GM21423 (cell line): ENCODE measurements at regions not wholly inside any gene's neighbourhood (a gene's known extent, or its start where the extent isn't known, plus 50 kb on each side); places are given as distances from the start of the nearest gene placed in this dataset.

Experiments used
- ATAC-seq: cut with Tn5 transposase; IDR thresholded peaks from one replicate; pipeline ENCODE4 v1.9.1; 2021; ENCODE audit warnings: mild to moderate bottlenecking, moderate library complexity; ENCODE audit not compliant: unreplicated experiment

DNA sequence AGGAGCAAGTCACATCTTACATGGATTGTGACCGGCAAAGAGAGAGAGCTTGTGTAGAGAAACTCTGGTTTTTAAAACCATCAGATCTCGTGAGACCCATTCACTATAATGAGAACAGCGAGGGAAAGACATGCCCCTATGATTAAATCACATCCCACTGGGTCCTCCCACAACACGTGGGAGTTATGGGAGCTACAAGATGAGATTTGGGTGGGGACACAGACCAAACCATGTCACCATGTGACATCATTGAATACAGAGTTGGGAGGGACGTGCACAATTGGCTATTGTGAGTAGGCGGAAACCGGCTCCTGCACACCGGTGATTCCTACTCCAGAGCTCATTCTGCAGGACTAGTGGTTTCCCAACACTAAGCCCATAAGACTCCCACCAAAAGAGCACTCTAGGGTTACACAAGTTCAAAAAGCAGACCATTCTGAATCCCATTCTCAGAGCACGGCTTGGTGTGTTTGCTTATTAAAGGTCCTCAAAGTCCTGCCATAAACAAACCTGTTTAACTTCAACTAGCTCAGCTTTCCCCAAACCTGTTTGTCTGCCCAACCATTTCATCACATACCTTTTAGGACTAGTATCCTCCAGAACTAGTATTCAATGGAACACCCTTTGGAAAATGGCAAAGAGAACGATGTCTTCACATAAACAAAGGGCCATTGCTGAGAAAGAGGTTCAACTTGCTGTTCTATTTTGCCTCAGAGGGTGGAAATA lies 167.6 kb downstream of the TLE3 start:
- no peak for ATAC-seq

DNA sequence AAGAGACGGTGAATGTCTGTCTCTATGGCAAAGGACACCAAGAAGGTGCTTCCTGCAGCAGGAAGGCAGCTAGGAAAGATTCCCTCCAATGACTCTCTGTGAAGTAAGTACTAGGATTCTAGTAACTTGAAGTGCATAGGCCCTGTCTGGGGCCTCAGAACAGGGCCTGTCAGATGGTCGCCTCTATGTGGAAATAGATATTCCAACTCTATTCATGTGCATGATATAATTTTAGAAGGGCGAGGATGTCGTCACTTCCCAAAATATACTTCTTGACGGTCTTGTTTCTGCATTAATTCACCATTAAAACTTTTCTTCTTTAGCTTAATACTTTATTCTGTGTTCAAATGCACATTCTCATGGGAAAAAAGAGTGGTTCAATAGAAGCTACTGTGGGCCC lies 167.0 kb downstream of the TLE3 start:
- ATAC-seq: no peak

DNA sequence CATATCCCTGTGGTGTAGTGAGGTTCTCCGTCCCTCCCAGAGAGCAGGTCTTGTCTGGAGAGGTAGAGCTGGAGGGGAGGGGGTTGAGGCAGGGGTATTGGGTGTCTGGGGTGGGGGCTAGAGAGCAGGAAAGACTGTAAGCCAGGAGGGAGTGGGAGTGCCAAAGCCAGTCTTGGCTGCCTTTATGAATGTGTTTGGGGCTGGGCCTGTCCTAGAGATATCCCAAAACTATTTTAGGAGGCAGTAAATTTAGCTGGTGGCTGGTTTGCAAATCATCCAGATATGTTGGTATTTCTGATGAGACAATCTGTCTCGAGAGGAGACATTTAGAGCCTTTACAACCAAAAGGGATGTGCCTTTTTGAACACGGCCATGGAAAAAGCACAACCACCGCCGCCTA lies 166.6 kb downstream of the TLE3 start:
- no peak for ATAC-seq

- ATAC-seq: no peak
Measured at GRCh38 chr15:69934607-69935006, 163.1 kb downstream of the TLE3 start.

DNA sequence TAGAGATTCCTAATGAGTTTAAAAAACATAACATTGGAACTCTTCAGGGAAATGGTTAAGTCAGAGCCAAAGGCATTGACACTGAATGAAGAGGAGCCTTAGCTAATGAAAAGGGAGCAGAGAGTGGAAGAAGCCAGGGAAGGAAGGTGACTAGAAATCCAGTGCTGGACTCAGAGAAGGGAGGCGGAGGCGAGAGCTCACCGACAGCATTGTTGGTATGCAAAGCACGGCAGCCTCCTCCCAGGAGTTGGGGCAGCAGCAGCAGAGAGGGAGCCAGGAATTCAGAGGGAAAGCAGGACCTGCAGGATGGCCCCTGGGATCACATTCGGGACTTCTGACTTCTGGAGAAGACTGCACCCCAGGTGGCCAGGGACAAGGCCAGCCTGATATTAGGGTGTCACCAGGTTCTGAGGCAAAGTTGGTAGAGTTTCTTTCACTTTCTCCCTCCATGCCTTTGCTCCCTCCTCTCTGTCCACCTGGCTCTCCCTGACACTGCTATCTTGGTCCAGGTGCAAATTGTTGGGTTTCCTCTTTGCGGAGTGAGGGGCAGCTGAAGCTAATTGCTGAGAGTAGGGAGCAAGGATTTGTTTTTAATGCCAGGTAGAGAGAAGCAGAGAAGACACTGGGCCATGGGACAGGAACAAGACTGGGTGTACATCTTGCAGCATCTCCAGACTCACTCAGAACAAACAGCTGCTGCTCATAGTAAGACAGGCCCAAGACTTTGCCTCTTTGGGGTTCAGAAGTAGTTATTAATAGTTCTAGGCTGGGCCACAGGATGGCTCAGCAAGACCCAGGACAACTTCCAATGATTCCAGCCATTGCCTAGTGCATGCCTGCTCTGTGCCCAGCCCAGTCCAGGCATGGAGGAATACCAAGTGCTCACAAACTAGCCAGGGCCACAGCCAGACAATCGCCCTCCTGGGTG lies 157.9 kb downstream of the TLE3 start:
- no peak for ATAC-seq

DNA sequence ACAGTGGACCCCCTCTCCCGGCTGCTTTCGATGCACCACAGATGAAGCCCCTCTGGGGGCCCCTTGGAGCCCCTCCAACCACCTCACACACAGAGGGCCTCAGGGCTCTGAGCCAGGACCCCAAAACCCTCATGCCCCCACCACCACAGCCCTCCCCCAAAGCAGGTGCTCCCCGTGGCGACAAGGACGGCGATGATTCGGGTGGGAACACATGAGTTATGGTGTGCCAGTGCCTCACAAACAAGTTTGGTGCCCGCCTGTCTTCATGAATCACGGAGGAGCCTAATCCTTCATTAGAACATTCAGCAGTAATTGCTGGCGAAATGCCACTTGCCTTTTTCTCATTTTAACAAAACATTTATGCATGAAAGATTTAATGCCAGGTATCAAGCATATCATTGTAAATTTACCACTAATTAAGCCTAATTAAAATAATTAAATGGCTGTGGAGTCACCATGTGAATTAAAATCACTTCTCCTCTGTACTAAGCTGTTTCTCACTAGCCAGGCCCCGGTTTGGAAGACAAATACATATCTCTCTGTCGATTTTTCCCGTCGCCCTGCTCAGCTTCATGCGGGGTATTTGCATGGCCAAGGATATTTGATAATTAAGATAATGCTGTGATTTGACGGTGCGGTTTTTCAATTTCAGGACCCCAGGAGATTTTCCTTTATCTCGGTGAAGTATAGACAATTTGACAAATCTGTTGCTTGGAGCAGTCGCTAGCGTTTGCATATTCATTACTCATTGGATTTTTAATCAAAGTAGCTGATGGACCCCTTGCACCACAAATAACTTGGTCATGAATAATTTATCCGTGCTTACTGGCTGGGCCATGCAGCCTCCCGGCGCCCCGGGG lies 157.0 kb downstream of the TLE3 start:
- ATAC-seq: no peak

DNA sequence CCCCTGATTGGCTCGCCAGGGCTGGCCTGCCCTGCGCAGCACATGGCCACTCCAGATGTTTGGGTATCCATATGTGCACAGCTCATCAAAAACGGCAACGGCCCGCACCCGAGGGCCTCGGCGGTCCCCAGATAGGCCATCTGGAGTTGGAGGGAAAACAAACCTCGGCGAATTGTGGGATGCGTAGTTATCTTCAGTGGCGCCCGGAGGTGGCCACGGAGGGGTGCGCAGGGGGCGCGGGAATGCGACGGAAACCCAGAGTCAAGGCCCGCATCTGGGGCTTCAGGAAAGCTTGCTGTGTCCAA lies 156.5 kb downstream of the TLE3 start:
- no peak for ATAC-seq

- no peak for ATAC-seq
Measured at GRCh38 chr15:69941706-69942495, 155.8 kb downstream of the TLE3 start.

- no peak for ATAC-seq
Measured at GRCh38 chr15:69943637-69944036, 154.1 kb downstream of the TLE3 start.

- no peak for ATAC-seq
Measured at GRCh38 chr15:69945729-69946128, 152.0 kb downstream of the TLE3 start.

DNA sequence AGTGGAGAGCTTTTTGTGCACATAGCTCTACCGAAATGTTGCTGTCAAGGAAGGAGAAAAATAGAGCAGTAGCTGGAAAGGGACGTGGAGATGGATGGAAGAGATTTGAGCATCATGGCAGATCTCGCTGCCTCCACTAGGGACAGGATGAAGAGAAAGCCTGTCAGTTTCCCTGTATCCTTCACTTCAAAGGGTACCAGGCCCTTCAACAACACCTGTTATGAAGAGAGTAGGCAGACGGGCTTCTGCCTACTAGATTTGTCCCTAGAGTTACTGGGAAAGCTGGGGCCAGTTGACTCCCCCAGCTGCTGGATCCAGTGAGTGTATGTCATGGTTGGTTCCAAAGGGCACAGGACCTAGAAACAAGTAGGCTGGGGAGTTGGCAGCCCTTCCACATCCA lies 150.8 kb downstream of the TLE3 start:
- no peak for ATAC-seq

DNA sequence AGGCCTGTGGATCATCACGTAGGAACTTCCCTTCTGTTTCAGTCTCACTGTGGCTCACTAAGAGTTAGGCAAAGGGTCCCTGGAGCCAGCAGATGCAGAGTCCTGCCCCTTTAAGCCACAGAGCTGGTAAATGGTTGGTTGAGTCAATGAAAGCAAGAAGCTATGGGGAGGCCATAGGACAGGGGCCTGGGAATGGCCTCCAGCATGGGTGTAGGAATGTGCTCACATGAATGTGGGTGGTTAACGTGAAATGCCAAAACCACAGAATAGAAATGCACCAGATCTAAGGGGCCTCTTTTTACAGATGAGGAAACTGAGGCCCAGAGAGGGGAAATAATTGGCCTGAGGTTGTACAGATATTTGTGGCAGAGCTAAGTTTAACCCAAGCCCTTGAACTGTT lies 150.3 kb downstream of the TLE3 start:
- no peak for ATAC-seq

GRCh38 chr15:69949485-69949884 lies 148.2 kb downstream of the TLE3 start:
- ATAC-seq: no peak

GRCh38 chr15:69951256-69951897 lies 146.3 kb downstream of the TLE3 start:
- no peak for ATAC-seq

- ATAC-seq: no peak
Measured at GRCh38 chr15:69951898-69952555, 145.7 kb downstream of the TLE3 start.

DNA sequence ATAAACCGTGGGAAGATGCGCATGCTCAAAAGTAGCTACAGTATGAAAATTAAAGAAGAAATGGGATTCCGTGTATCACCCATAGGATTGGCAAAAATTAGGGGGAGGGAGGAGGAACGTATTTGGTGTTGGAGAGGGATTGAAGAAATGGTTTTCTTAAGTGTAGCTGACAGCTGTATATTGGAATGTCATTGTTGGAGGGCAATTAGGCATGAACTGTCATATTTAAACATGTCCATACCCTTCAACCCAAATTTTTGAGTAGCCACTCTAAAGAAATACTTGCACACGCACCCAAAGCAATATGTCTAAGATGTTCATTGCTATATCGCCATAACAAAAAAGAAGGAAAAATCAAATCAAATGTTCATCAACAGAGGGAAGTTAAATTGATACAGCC lies 144.7 kb downstream of the TLE3 start:
- no peak for ATAC-seq

DNA sequence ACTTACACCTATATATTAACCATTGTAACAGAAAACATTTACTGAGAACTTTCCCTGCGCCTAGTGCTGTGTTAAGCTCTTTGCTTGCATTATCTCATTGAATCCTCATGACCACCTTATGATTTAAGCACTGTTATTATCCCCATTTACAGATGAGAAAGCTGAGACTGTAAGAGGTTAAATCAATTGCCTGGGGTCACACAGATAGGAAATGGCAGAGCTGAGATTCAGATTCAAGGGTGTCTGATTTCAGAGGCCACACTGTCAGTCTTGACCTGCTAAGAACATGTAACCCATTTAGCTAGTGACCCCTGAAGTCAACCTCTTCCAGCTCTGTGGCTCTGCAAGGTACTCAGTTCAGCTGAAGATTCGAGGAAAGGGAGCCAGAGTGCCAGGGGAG lies 143.9 kb downstream of the TLE3 start:
- no peak for ATAC-seq

DNA sequence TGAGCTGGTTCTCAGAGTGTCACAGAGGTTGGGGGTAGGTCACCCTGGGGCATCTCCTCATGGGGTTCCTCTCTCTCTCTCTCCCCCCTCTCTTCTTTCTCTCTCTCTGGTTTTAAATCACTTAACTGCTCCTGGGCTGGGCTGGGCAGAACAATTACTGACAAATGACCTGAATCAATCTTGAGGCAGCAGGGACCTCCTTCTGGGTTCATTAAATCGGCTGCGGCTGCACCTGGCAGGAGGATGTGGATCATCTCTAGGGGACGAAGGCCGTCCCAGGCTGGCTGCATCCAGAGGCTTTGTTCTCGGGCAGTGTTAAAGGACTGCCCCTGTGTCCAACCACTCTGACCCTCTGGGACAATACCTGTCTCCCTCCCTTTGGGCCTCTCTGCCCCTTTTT lies 143.1 kb downstream of the TLE3 start:
- ATAC-seq: no peak

DNA sequence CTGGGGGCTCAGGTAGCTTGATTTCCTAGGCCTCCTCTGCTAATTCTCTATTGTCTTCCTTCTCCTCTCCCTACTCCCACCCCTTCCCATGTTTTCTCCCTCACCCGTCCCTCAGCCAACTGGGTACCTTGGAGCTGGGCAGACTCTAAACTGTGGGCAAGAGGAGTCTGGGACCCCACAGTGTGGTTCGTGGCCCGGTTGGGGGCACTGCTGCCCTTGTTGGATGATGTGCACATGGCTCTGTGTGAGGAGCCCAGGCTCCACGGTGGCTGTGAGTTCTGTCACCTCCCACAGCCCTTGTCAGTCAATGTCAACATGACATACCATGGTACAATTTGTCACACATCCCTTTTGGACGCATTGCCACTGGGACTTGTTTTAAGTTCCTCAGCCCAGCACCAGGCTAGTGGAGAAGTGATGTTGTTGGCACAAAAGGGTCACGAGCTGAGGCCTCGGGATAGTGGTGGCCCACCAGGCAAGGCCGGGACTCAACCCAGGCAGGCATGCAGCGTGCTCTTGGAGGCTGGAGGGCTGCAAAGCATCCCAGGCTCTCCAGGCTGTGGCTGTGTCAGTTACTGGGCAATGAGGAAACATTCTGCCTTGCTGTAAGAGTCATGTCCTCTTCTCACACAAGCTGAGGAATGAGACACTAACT lies 142.3 kb downstream of the TLE3 start:
- no peak for ATAC-seq
